ENCODE measurements at regions not wholly inside any gene's neighbourhood (a gene's known extent, or its start where the extent isn't known, plus 50 kb on each side); places are given as distances from the start of the nearest gene placed in this dataset.
"Not testable (repeated sequence)": the region's sequence is repeated elsewhere in the genome, so short reads cannot be mapped to it uniquely, and the experiment has no call there.

GRCh38 chr2:235224410-235224809 is 269.4 kb upstream of the AGAP1 start:
- no peak for TF ChIP-seq CTCF (IDR thresholded peaks at IDR 0.05)
- 91 to 95% methylated on average over 4 to 5 of the region's 5 CpGs for WGBS, 2 donors (ENCODE audit: low coverage in 1 of 2)
- no peak for DNase-seq
- Histone ChIP-seq H3K4me3 (no peak overlapping the region), H3K9me3 (no peaks in the 10 kb centered on the region), H3K27ac (no peak overlapping the region), H3K27me3 (no peaks in the 10 kb centered on the region), H3K36me3 (no peaks in the 10 kb centered on the region), H3K4me1 (no peaks in the 10 kb centered on the region)
- intact Hi-C loops (cut with DNase I; ENCODE audit: low total_unique reads) = no loop called here
- in situ Hi-C loops (cut with MboI; ENCODE audit: low pct_ligation_motif_present in 1 of 4, low pct_unique_long_range_greater_than_20kb in 1 of 4, low sequenced_read_pairs in 3 of 4) = no loop called here

GRCh38 chr2:235225261-235225660 is 268.6 kb upstream of the AGAP1 start:
- TF ChIP-seq CTCF (IDR thresholded peaks at IDR 0.05) (no peak), EP300 (IDR thresholded peaks at IDR 0.05; ENCODE audit: low read depth) (no peak), POLR2AphosphoS5 (IDR thresholded peaks at IDR 0.05) (no peak), POLR2A (IDR thresholded peaks at IDR 0.05) (no peak)
- H3K27ac ChIP-seq = no peak overlapping the region
- 83 to 96% methylated on average over 1 to 8 of the region's 8 CpGs for WGBS, 2 donors (ENCODE audit: low coverage in 1 of 2)
- no peak overlapping the region for H3K4me3 ChIP-seq
- in situ Hi-C loops (cut with MboI; ENCODE audit: low pct_ligation_motif_present in 1 of 4, low pct_unique_long_range_greater_than_20kb in 1 of 4, low sequenced_read_pairs in 3 of 4) = no loop called here
- peaks cover 0 to 2% (median under 1%) of the 10 kb centered on the region in 4 donors for H3K4me1 ChIP-seq
- H3K36me3 ChIP-seq = no peaks in the 10 kb centered on the region
- intact Hi-C loops (cut with DNase I; ENCODE audit: low total_unique reads) = no loop called here
- DNase-seq = no peak
- H3K27me3 ChIP-seq = no peaks in the 10 kb centered on the region
- H3K9me3 ChIP-seq = no peaks in the 10 kb centered on the region

- 72 to 100% methylated on average over 1 of the region's 1 CpG for WGBS, 2 donors (ENCODE audit: low coverage in 1 of 2)
- in situ Hi-C loops (cut with MboI; ENCODE audit: low pct_ligation_motif_present in 1 of 4, low pct_unique_long_range_greater_than_20kb in 1 of 4, low sequenced_read_pairs in 3 of 4) (no loop called here), intact Hi-C loops (cut with DNase I; ENCODE audit: low total_unique reads) (no loop called here)
- H3K27ac ChIP-seq = no peak overlapping the region
- H3K27me3 ChIP-seq = no peaks in the 10 kb centered on the region
- no peaks in the 10 kb centered on the region for H3K36me3 ChIP-seq
- no peak overlapping the region for H3K4me3 ChIP-seq
- no peaks in the 10 kb centered on the region for H3K9me3 ChIP-seq
- peaks cover 0 to 7% (median 2%) of the 10 kb centered on the region in 4 donors for H3K4me1 ChIP-seq
- no peak for TF ChIP-seq EP300 (IDR thresholded peaks at IDR 0.05; ENCODE audit: low read depth)
- TF ChIP-seq CTCF (IDR thresholded peaks at IDR 0.05) = no peak
- TF ChIP-seq POLR2A (IDR thresholded peaks at IDR 0.05) = no peak
- TF ChIP-seq POLR2AphosphoS5 (IDR thresholded peaks at IDR 0.05) = no peak
- no peak for DNase-seq
These were observed 266.3 kb upstream of the AGAP1 start for GRCh38 chr2:235227590-235227989.

GRCh38 chr2:235228422-235228821 is 265.4 kb upstream of the AGAP1 start:
- intact Hi-C loops (cut with DNase I; ENCODE audit: low total_unique reads); H3K27me3 ChIP-seq; H3K36me3 ChIP-seq; H3K4me3 ChIP-seq; H3K4me1 ChIP-seq; DNase-seq; in situ Hi-C loops (cut with MboI; ENCODE audit: low pct_ligation_motif_present in 1 of 4, low pct_unique_long_range_greater_than_20kb in 1 of 4, low sequenced_read_pairs in 3 of 4); H3K27ac ChIP-seq; H3K9me3 ChIP-seq: not testable (repeated sequence)
- 84 to 87% methylated on average over 3 of the region's 3 CpGs for WGBS, 2 donors (ENCODE audit: low coverage in 1 of 2)

- Histone ChIP-seq H3K9me3 (no peaks in the 10 kb centered on the region), H3K27ac (no peak overlapping the region), H3K4me1 (peaks cover 0 to 7% (median 2%) of the 10 kb centered on the region in 4 donors), H3K4me3 (no peak overlapping the region), H3K27me3 (no peaks in the 10 kb centered on the region), H3K36me3 (no peaks in the 10 kb centered on the region)
- no peak for TF ChIP-seq POLR2AphosphoS5 (IDR thresholded peaks at IDR 0.05)
- TF ChIP-seq CTCF (IDR thresholded peaks at IDR 0.05) = no peak
- no peak for TF ChIP-seq POLR2A (IDR thresholded peaks at IDR 0.05)
- TF ChIP-seq EP300 (IDR thresholded peaks at IDR 0.05; ENCODE audit: low read depth) = no peak
- whole genome bisulfite sequencing, 2 donors (ENCODE audit: low coverage in 1 of 2) = 40 to 62% methylated on average over 1 to 3 of the region's 3 CpGs
- intact Hi-C loops (cut with DNase I; ENCODE audit: low total_unique reads) = no loop called here
- no peak for DNase-seq
- in situ Hi-C loops (cut with MboI; ENCODE audit: low pct_ligation_motif_present in 1 of 4, low pct_unique_long_range_greater_than_20kb in 1 of 4, low sequenced_read_pairs in 3 of 4) = no loop called here
These were observed 264.6 kb upstream of the AGAP1 start for GRCh38 chr2:235229236-235229635.
